Liver (tissue), 8 donors: ENCODE measurements at regions not wholly inside any gene's neighbourhood (a gene's known extent, or its start where the extent isn't known, plus 50 kb on each side); places are given as distances from the start of the nearest gene placed in this dataset.

ENCODE experiments used
- DNase-seq: peaks from one replicate; pipeline ENCODE4 v3.0.0-alpha.2; 2017; ENCODE audit warnings: low spot score
- H3K27ac ChIP-seq, 2 donors: one replicate each; pipeline ENCODE4 v1.7.0; 2013; ENCODE audit warnings: inconsistent platforms in 2 of 2, low read length in 2 of 2, control low read depth in 1 of 2, low read depth in 1 of 2, mild to moderate bottlenecking in 1 of 2
- H3K27me3 ChIP-seq, 4 donors: one replicate each; pipeline versions ENCODE4 v1.6.1 to v1.7.0; 2013; ENCODE audit warnings: low read length in 3 of 4, inconsistent platforms in 1 of 4, mild to moderate bottlenecking in 1 of 4, moderate library complexity in 1 of 4; ENCODE audit not compliant: control insufficient read depth in 4 of 4, insufficient read depth in 4 of 4
- H3K36me3 ChIP-seq, 4 donors: one replicate each; pipeline versions ENCODE4 v1.6.1 to v1.7.0; 2013; ENCODE audit warnings: low read length in 3 of 4, mild to moderate bottlenecking in 3 of 4, low read depth in 1 of 4, moderate library complexity in 1 of 4; ENCODE audit not compliant: control insufficient read depth in 4 of 4, insufficient read depth in 3 of 4
- H3K4me1 ChIP-seq, 4 donors: one replicate each; pipeline versions ENCODE4 v1.6.1 to v1.7.0; 2013; ENCODE audit warnings: low read length in 3 of 4, mild to moderate bottlenecking in 3 of 4, moderate library complexity in 1 of 4; ENCODE audit not compliant: control insufficient read depth in 4 of 4, insufficient read depth in 4 of 4
- H3K4me3 ChIP-seq, 3 donors: one replicate each; pipeline versions ENCODE4 v1.6.1 to v1.7.0; 2013; ENCODE audit warnings: low read length in 3 of 3, control low read depth in 1 of 3, low read depth in 1 of 3, mild to moderate bottlenecking in 1 of 3
- H3K9ac ChIP-seq, 2 donors: one replicate each; pipeline ENCODE4 v1.7.0; 2013; ENCODE audit warnings: low read length in 2 of 2, mild to moderate bottlenecking in 2 of 2, moderate library complexity in 2 of 2, control low read depth in 1 of 2, low read depth in 1 of 2
- H3K9me3 ChIP-seq, 4 donors: one replicate each; pipeline versions ENCODE4 v1.6.1 to v1.7.0; 2013; ENCODE audit warnings: low read length in 3 of 4; ENCODE audit not compliant: control insufficient read depth in 4 of 4
- FOXA1 ChIP-seq: IDR thresholded peaks from 2 replicates; pipeline ENCODE4 v1.6.1; 2016; ENCODE audit warnings: antibody characterized with exemption
- FOXA2 ChIP-seq: IDR thresholded peaks from 2 replicates; pipeline ENCODE4 v1.6.1; 2016; ENCODE audit warnings: antibody characterized with exemption
- HNF4A ChIP-seq, 2 donors: conservative IDR thresholded peaks; 2 replicates each; pipeline ENCODE4 v1.6.1; 2016; ENCODE audit warnings: antibody characterized with exemption in 2 of 2, mild to moderate bottlenecking in 2 of 2
- HNF4G ChIP-seq: IDR thresholded peaks from 2 replicates; pipeline ENCODE4 v1.6.1; 2016; ENCODE audit warnings: antibody characterized with exemption
- NR2F2 ChIP-seq: IDR thresholded peaks from 2 replicates; pipeline ENCODE4 v1.6.1; 2016; ENCODE audit warnings: antibody characterized with exemption
- RAD21 ChIP-seq, 2 donors: IDR thresholded peaks; 2 replicates each; pipeline ENCODE4 v1.6.1; 2016; ENCODE audit warnings: antibody characterized with exemption in 2 of 2, mild to moderate bottlenecking in 2 of 2
- RXRA ChIP-seq, 2 donors: IDR thresholded peaks; 2 replicates each; pipeline ENCODE4 v1.6.1; 2017 to 2018; ENCODE audit warnings: antibody characterized with exemption in 2 of 2, mild to moderate bottlenecking in 1 of 2
- SP1 ChIP-seq: IDR thresholded peaks from 2 replicates; pipeline ENCODE4 v1.6.1; 2018; ENCODE audit warnings: antibody characterized with exemption, mild to moderate bottlenecking
- TAF1 ChIP-seq: conservative IDR thresholded peaks from 2 replicates; pipeline ENCODE4 v1.6.1; 2016; ENCODE audit warnings: antibody characterized with exemption, mild to moderate bottlenecking
- YY1 ChIP-seq: IDR thresholded peaks from 2 replicates; pipeline ENCODE4 v1.6.1; 2016; ENCODE audit warnings: antibody characterized with exemption, mild to moderate bottlenecking
- WGBS: extraction: QIAGEN DNeasy Blood & Tissue Kit; methylation state at CpG from one replicate; pipeline ENCODE4 v1.1.7; 2013; 5-methylcytosine and 5-hydroxymethylcytosine counted together
- TF ChIP-seq, protein P1 (sequence below): fragments of 150-350 bp; IDR thresholded peaks from 2 replicates; pipeline ENCODE4 v1.5.1; 2017; ENCODE audit warnings: improper control_type of control experiment, low read depth, low read length; ENCODE audit not compliant: missing input control
- TF ChIP-seq, protein P2 (sequence below): IDR thresholded peaks from 2 replicates; pipeline ENCODE4 v1.6.1; 2016; ENCODE audit warnings: antibody characterized with exemption, mild to moderate bottlenecking
- TF ChIP-seq, protein P3 (sequence below): IDR thresholded peaks from 2 replicates; pipeline ENCODE4 v1.6.1; 2016; ENCODE audit warnings: antibody characterized with exemption
- TF ChIP-seq, protein P4 (sequence below): IDR thresholded peaks from 2 replicates; pipeline ENCODE4 v1.6.1; 2016; ENCODE audit warnings: antibody characterized with exemption
- donor health status: healthy.
- donor health status: healthy.
- donor health status: healthy.
- donor health status: healthy.
- donor health status: healthy.

DNA sequence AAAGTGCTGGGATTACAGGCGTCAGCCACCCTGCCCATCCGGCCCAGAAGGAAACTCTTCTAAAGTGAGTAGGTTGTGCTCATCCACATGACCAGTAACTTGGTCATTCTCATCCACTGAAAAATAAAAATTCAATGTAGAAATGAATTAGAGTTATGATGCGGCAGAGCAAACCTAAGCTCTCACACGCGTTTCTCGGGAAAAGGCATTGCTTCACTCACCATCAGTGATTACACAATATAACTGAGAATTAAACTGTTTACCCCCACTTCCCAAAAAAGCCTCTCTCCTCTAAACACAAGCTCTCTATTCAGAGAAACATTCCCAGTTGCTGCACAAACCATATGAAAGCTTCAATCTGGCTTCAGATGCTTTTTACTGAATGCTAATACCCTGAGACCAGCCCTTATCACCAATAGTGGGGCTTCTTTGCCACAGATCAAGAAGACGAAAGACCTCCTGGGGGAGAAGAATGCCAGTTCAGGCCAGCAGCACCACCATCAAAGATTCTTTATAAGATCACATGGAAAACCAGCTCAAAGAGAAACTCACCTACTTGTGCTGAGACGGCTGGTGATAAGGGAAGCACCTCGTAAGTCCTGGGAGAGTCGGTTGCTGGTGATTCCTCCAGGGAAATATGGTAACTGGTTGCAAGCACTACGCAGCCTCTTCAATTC, 121.5 kb upstream of the SFSWAP start:
- Histone ChIP-seq H3K27me3 (peaks cover 0 to 10% (median 0%) of the 10 kb centered on the region in 4 donors), H3K4me1 (no peaks in the 10 kb centered on the region), H3K4me3 (no peak overlapping the region), H3K9me3 (peaks cover 0 to 5% (median 2%) of the 10 kb centered on the region in 4 donors), H3K9ac (no peak overlapping the region), H3K27ac (no peak overlapping the region), H3K36me3 (no peaks in the 10 kb centered on the region)
- no peak for TF ChIP-seq RXRA (IDR thresholded peaks at IDR 0.05)
- TF ChIP-seq FOXA2: no peak
- TF ChIP-seq TAF1: no peak
- TF ChIP-seq, protein P1, sequence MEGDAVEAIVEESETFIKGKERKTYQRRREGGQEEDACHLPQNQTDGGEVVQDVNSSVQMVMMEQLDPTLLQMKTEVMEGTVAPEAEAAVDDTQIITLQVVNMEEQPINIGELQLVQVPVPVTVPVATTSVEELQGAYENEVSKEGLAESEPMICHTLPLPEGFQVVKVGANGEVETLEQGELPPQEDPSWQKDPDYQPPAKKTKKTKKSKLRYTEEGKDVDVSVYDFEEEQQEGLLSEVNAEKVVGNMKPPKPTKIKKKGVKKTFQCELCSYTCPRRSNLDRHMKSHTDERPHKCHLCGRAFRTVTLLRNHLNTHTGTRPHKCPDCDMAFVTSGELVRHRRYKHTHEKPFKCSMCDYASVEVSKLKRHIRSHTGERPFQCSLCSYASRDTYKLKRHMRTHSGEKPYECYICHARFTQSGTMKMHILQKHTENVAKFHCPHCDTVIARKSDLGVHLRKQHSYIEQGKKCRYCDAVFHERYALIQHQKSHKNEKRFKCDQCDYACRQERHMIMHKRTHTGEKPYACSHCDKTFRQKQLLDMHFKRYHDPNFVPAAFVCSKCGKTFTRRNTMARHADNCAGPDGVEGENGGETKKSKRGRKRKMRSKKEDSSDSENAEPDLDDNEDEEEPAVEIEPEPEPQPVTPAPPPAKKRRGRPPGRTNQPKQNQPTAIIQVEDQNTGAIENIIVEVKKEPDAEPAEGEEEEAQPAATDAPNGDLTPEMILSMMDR: no peak
- 66% methylated on average over 11 of the region's 11 CpGs for WGBS
- DNase-seq: no peak

DNA sequence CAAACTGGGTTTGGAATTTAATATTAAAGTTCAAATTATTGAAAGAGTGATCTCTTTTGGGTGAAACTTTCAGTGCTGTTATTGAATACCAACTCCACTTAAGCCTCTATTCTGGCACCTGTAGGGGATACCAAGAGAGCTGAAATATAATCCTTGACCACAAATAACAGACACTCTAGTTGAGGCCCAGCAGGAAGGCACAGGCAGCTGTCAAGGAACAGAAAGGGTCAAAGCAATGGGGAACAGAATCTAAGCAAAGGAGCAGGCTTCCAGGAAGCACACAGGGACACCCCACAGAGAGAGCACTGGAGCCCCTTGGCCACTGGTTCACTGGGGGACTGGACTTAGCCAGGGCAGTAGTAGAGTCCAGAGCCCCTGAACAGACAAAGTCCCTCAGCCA, 120.9 kb upstream of the SFSWAP start:
- Histone ChIP-seq H3K4me1 (no peaks in the 10 kb centered on the region), H3K9me3 (peaks cover 0 to 5% (median 2%) of the 10 kb centered on the region in 4 donors), H3K9ac (no peak overlapping the region), H3K27ac (no peak overlapping the region), H3K27me3 (peaks cover 0 to 10% (median 0%) of the 10 kb centered on the region in 4 donors), H3K36me3 (no peaks in the 10 kb centered on the region), H3K4me3 (no peak overlapping the region)
- no peak for DNase-seq
- TF ChIP-seq FOXA2: no peak
- no peak for TF ChIP-seq HNF4G
- TF ChIP-seq, protein P2, sequence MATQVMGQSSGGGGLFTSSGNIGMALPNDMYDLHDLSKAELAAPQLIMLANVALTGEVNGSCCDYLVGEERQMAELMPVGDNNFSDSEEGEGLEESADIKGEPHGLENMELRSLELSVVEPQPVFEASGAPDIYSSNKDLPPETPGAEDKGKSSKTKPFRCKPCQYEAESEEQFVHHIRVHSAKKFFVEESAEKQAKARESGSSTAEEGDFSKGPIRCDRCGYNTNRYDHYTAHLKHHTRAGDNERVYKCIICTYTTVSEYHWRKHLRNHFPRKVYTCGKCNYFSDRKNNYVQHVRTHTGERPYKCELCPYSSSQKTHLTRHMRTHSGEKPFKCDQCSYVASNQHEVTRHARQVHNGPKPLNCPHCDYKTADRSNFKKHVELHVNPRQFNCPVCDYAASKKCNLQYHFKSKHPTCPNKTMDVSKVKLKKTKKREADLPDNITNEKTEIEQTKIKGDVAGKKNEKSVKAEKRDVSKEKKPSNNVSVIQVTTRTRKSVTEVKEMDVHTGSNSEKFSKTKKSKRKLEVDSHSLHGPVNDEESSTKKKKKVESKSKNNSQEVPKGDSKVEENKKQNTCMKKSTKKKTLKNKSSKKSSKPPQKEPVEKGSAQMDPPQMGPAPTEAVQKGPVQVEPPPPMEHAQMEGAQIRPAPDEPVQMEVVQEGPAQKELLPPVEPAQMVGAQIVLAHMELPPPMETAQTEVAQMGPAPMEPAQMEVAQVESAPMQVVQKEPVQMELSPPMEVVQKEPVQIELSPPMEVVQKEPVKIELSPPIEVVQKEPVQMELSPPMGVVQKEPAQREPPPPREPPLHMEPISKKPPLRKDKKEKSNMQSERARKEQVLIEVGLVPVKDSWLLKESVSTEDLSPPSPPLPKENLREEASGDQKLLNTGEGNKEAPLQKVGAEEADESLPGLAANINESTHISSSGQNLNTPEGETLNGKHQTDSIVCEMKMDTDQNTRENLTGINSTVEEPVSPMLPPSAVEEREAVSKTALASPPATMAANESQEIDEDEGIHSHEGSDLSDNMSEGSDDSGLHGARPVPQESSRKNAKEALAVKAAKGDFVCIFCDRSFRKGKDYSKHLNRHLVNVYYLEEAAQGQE: no peak
- no peak for TF ChIP-seq FOXA1
- no peak for TF ChIP-seq HNF4A (conservative IDR thresholded peaks at IDR 0.05)
- no peak for TF ChIP-seq TAF1
- TF ChIP-seq, protein P3, sequence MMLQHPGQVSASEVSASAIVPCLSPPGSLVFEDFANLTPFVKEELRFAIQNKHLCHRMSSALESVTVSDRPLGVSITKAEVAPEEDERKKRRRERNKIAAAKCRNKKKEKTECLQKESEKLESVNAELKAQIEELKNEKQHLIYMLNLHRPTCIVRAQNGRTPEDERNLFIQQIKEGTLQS: no peak
- TF ChIP-seq, protein P4, sequence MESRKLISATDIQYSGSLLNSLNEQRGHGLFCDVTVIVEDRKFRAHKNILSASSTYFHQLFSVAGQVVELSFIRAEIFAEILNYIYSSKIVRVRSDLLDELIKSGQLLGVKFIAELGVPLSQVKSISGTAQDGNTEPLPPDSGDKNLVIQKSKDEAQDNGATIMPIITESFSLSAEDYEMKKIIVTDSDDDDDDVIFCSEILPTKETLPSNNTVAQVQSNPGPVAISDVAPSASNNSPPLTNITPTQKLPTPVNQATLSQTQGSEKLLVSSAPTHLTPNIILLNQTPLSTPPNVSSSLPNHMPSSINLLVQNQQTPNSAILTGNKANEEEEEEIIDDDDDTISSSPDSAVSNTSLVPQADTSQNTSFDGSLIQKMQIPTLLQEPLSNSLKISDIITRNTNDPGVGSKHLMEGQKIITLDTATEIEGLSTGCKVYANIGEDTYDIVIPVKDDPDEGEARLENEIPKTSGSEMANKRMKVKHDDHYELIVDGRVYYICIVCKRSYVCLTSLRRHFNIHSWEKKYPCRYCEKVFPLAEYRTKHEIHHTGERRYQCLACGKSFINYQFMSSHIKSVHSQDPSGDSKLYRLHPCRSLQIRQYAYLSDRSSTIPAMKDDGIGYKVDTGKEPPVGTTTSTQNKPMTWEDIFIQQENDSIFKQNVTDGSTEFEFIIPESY: no peak
- TF ChIP-seq NR2F2: no peak
- TF ChIP-seq YY1: no peak
- no peak for TF ChIP-seq RAD21 (IDR thresholded peaks at IDR 0.05)
- no peak for TF ChIP-seq RXRA (IDR thresholded peaks at IDR 0.05)
- no peak for TF ChIP-seq SP1
